Activated T-cell treated with anti-CD3 and anti-CD28 coated beads for 1 hour (primary cell): ENCODE measurements at regions not wholly inside any gene's neighbourhood (a gene's known extent, or its start where the extent isn't known, plus 50 kb on each side); places are given as distances from the start of the nearest gene placed in this dataset.
"Not testable (repeated sequence)": the region's sequence is repeated elsewhere in the genome, so short reads cannot be mapped to it uniquely, and the experiment has no call there.

Experiments used
- DNase-seq: peaks from one replicate; pipeline ENCODE4 v3.0.0-alpha.2; 2020; ENCODE audit warnings: low read depth

DNA sequence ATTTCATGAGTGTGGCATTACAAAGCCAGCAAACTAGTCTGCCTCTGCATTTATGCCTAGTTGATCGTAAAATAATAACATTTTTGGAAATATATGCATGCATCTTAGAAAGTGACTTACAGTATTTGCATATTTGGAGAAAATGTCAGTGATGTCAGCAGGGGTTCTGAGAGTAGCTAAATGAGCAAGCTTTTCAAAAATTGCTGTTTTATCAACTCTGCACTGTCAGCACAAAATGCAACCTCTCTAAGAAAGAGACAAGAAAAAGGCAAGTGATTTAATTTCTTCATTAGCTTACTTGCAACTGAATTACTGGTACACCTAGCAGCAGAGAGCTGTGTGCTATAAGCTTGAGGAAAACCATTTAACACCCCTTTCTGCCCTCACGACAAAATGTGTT, 632.5 kb upstream of the MMS22L start:
- DNase-seq, result no peak

GRCh38 chr6:97917369-97917768, 634.4 kb upstream of the MMS22L start:
- DNase-seq, result no peak

GRCh38 chr6:97919046-97919445, 636.0 kb upstream of the MMS22L start:
- no peak for DNase-seq

GRCh38 chr6:97919631-97920030, 636.6 kb upstream of the MMS22L start:
- no peak for DNase-seq

- DNase-seq, result no peak
Observed at GRCh38 chr6:97923249-97923648, 640.2 kb upstream of the MMS22L start.

DNA sequence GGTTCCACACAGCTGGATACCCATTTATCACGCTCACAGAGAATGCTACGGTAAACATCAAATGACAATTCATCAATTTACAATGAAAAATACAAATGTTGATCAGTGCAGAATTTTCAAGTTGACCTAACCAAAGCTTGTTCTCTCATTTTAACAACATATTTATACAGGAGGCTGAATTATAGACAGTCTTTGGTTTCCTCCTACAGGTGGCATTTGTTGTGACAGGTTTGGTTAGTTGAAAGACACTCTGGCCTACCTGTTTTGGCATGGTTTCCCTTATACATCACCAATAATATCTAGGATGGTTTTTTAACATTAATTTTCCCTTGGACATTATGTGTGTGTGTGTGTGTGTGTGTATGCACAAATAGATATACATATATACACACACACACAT, 642.5 kb upstream of the MMS22L start:
- no peak for DNase-seq

DNA sequence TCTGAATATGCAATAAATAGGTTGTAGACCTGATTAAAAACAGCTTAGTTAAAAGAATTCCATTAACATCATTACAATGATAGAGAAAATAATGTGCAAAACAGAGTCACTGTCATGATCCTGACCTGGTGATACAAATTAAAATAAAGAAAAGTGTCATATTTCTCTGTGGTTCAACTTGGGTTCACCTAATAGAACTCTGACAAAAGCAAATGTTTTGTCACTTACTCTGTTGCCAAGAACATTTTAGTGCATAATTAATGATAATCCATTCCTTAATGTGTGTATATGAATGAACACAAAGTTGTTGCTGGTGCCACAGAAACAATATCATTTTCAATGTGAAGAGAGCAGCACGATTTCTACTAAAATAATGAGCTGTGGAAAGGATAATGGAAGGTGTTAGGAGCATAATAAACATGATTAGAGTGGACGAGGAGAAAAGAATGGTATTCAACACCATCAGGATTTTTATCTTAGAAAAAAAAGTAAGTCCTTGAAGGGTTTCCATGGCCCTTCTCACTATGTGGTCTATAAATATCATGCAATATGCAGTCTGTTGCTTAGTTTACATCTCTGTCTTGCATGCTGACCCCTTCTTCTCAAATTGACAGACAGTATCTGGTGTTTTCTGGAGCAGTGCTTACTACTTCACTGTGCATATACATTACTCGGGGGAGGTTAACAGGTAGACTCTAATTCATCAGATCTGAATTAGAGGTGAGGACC, 656.6 kb upstream of the MMS22L start:
- DNase-seq, result no peak

- no peak for DNase-seq
Observed at GRCh38 chr6:97947841-97948240, 664.8 kb upstream of the MMS22L start.

- DNase-seq, result no peak
Observed at GRCh38 chr6:97958134-97958533, 675.1 kb upstream of the MMS22L start.

GRCh38 chr6:97963193-97963592, 680.2 kb upstream of the MMS22L start:
- no peak for DNase-seq

DNA sequence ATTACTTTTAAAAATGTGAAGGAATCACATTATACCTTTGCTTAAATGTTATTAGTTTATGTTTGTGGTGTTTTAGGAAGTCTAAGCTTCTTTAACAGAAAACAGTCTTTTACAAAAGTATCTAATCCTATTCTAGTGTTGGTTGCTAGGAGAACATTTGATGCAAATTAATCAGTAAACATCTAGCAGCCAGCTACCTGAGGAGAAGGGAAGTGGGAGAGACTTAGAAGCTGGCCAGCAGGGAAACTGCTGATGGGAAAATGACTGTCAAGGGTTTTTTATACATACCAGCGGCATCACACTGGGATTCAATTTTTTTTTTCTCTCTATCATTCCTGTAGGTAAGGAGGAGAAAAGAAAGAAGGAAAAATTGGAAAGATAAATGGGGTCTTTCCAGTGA, 686.0 kb upstream of the MMS22L start:
- DNase-seq, result no peak

- no peak for DNase-seq
Observed at GRCh38 chr6:97977084-97977483, 694.1 kb upstream of the MMS22L start.

DNA sequence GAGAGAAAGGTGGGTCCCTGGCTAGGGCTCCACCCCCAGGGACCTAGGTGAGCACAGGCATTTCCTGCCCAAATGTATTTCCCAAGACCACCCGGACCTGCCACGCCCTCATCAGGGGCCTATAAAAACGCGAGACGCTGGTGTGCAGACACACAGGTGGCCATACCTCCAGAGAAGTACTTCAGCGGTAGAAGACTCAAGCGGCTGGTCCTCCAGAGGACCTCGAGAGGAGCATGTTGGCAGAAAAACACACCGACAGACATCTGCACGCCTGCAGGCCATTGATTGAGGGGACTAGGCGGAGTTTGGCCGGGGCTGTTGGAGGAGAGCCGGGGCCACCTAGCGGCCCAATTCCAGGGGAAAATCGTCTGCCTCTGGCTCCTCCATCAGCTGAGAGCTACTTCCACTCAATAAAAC, 695.8 kb upstream of the MMS22L start:
- DNase-seq, result no peak

- DNase-seq, result not testable (repeated sequence)
Observed at GRCh38 chr6:97979285-97979684, 696.3 kb upstream of the MMS22L start.

- DNase-seq, result no peak
Observed at GRCh38 chr6:97989451-97989850, 706.4 kb upstream of the MMS22L start.

DNA sequence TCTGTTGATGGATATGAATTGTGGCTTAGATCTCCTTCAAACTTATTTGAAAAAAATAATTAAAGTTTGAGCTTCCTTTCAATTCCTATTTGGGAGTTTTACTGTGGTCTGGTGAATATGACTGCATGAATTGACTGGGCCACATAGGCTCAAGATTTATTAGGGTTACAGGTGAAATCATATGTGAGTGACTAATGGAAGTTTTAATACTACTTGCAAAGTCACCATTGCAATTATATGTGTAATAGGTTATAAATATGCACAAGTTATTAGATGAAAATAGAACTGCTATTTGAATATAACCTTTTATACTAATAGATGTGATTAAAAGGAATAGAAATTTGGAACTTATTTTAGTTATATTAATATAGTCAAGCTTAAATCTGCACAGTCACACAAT, 712.1 kb upstream of the MMS22L start:
- DNase-seq, result no peak

- no peak for DNase-seq
Observed at GRCh38 chr6:98002678-98003077, 719.7 kb upstream of the MMS22L start.

GRCh38 chr6:98014442-98015201, 731.6 kb upstream of the MMS22L start:
- no peak for DNase-seq

GRCh38 chr6:98016565-98016964, 733.5 kb upstream of the MMS22L start:
- no peak for DNase-seq

DNA sequence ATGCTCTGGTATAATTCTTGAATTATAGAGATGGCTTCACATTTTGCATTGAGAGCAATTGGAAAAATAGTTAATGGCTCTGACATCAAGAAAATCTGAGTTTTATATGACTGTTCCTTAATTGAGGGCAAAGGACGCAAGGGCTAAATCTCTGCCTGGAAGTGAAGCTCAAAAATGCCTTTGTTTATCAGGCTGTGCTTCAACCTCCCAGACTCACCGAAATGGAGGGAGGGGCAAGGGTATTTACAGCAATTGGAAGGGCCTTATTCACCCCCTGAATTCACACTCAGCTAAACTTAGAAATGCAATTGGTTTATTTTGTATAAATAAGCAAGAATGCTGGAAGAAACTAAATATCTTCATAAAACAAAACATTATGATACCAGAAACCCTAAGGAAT, 737.2 kb upstream of the MMS22L start:
- no peak for DNase-seq

GRCh38 chr6:98024359-98024758, 741.3 kb upstream of the MMS22L start:
- DNase-seq, result no peak

DNA sequence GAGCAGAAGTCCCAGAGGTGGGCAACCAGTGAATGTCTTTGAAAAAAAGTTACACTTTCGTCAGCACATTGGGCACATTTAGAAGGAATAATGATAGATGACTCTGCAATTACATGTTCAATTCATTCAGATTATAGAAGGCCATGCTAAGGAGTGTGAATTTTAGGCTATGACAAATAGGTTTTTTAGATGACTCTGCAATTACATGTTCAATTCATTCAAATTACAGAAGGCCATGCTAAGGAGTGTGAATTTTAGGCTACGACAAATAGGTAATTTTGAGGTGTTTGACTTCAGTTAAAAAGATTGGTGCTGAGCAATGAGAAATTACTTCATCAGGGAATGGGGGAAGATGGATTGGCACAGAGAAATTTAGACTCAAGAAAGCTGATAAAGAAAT, 744.9 kb upstream of the MMS22L start:
- DNase-seq, result no peak

DNA sequence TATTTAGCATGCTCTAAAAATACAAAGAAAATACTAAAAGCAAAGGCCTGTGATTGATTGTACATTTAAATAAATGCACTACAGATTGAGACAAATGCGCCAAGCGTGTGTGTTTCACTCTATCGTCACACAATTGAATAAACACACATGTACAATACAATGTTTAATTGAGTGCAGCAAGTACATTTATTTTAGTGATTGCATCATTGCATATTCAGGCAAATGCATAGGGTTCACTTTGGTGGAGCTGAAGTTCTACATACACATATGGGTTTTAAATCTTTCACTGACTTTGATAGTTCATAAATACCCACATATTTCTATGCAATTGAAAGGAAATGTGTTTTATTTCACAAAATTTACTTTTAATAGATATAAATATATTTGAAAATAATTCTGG, 750.6 kb upstream of the MMS22L start:
- DNase-seq, result no peak
